OCI-LY1 (cell line): ENCODE measurements at regions not wholly inside any gene's neighbourhood (a gene's known extent, or its start where the extent isn't known, plus 50 kb on each side); places are given as distances from the start of the nearest gene placed in this dataset.
"Not testable (repeated sequence)": the region's sequence is repeated elsewhere in the genome, so short reads cannot be mapped to it uniquely, and the experiment has no call there.

Experiments
- H2AFZ ChIP-seq: fragments of 200-600 bp; sonication (generic), shearing (Covaris generic); 2 replicates; pipeline ENCODE4 v1.6.0; 2014; ENCODE audit warnings: antibody characterized with exemption, mild to moderate bottlenecking, low read length
- H3F3A ChIP-seq: fragments of 200-600 bp; sonication (generic), shearing (Covaris generic); 2 replicates; pipeline ENCODE4 v1.6.0; 2014; ENCODE audit warnings: mild to moderate bottlenecking, antibody characterized with exemption, low read length, moderate library complexity; ENCODE audit not compliant: insufficient read depth
- H3K27ac ChIP-seq: fragments of 200-600 bp; sonication (generic); 2 replicates; pipeline ENCODE4 v1.5.1; 2014; ENCODE audit warnings: low read length, mixed run types, mild to moderate bottlenecking, low read depth; ENCODE audit not compliant: poor library complexity, severe bottlenecking
- H3K27me3 ChIP-seq: fragments of 200-600 bp; sonication (generic); 2 replicates; pipeline ENCODE4 v1.6.0; 2014; ENCODE audit warnings: antibody characterized with exemption, mild to moderate bottlenecking, low read length, moderate library complexity; ENCODE audit not compliant: insufficient read depth
- H3K36me3 ChIP-seq: fragments of 200-600 bp; sonication (generic); 2 replicates; pipeline ENCODE4 v1.6.1; 2014; ENCODE audit warnings: mild to moderate bottlenecking, antibody characterized with exemption, low read length, moderate library complexity, mixed read lengths; ENCODE audit not compliant: insufficient read depth
- H3K4me1 ChIP-seq: fragments of 200-600 bp; sonication (generic); 2 replicates; pipeline ENCODE4 v1.5.1; 2014; ENCODE audit warnings: mild to moderate bottlenecking, low read length, moderate library complexity; ENCODE audit not compliant: insufficient read depth, severe bottlenecking
- H3K4me2 ChIP-seq: fragments of 200-600 bp; sonication (generic), shearing (Covaris generic); 2 replicates; pipeline ENCODE4 v1.6.1; 2014; ENCODE audit warnings: low read length
- H3K4me3 ChIP-seq: fragments of 200-600 bp; sonication (generic); 2 replicates; pipeline ENCODE4 v1.5.1; 2014; ENCODE audit warnings: low read length, low read depth, mild to moderate bottlenecking, mixed read lengths; ENCODE audit not compliant: poor library complexity, severe bottlenecking
- H3K79me2 ChIP-seq: fragments of 200-600 bp; shearing (Covaris generic); 2 replicates; pipeline ENCODE4 v1.6.1; 2016; ENCODE audit warnings: mixed run types, low read length, mixed read lengths; ENCODE audit not compliant: insufficient read depth
- H3K9ac ChIP-seq: fragments of 200-600 bp; sonication (generic), shearing (Covaris generic); 2 replicates; pipeline ENCODE4 v1.6.1; 2014; ENCODE audit warnings: mild to moderate bottlenecking, low read length, mixed read lengths
- H3K9me2 ChIP-seq: fragments of 200-600 bp; sonication (generic), shearing (Covaris generic); 2 replicates; pipeline ENCODE4 v1.6.1; 2014; ENCODE audit warnings: low read depth, mild to moderate bottlenecking, low read length, mixed read lengths
- H3K9me3 ChIP-seq: fragments of 200-600 bp; shearing (Covaris generic); 2 replicates; pipeline ENCODE4 v1.6.1; 2014; ENCODE audit warnings: low read length, mixed read lengths
- H4K20me1 ChIP-seq: fragments of 200-600 bp; sonication (generic), shearing (Covaris generic); 2 replicates; pipeline ENCODE4 v1.6.0; 2016; ENCODE audit warnings: mild to moderate bottlenecking, low read length; ENCODE audit not compliant: insufficient read depth
- CTCF ChIP-seq: fragments of 200-600 bp; sonication (generic), shearing (Covaris generic); IDR thresholded peaks from 2 replicates; pipeline ENCODE4 v1.5.1; 2017; ENCODE audit warnings: mild to moderate bottlenecking, antibody characterized with exemption, low read length, moderate library complexity, mixed read lengths
- EZH2 ChIP-seq: fragments of 200-600 bp; sonication (generic), shearing (Covaris generic); IDR thresholded peaks from 2 replicates; pipeline ENCODE4 v1.8.0; 2017; ENCODE audit warnings: borderline replicate concordance, mixed run types, mild to moderate bottlenecking, antibody characterized with exemption, low read length, moderate library complexity, mixed read lengths

GRCh38 chr3:6680119-6680806 lies 180.7 kb upstream of the GRM7 start:
- Histone ChIP-seq H3K27me3 (no peaks in the 10 kb centered on the region), H2AFZ (no peak overlapping the region), H3K4me2 (no peak overlapping the region)

GRCh38 chr3:6697285-6697684 lies 163.6 kb upstream of the GRM7 start:
- Histone ChIP-seq H3K9ac (no peak overlapping the region), H3K4me3 (no peak overlapping the region), H3K36me3 (no peaks in the 10 kb centered on the region), H2AFZ (no peak overlapping the region), H3F3A (no peaks in the 10 kb centered on the region), H3K4me1 (no peaks in the 10 kb centered on the region), H3K9me3 (no peaks in the 10 kb centered on the region), H3K79me2 (no peaks in the 10 kb centered on the region), H4K20me1 (no peaks in the 10 kb centered on the region), H3K27me3 (no peaks in the 10 kb centered on the region), H3K27ac (no peak overlapping the region), H3K4me2 (no peak overlapping the region), H3K9me2 (no peaks in the 10 kb centered on the region)
- no peak for TF ChIP-seq EZH2
- no peak for TF ChIP-seq CTCF

More at GRCh38 chr3:6680119-6680806, 180.7 kb upstream of the GRM7 start:
- H3K4me3 ChIP-seq: no peak overlapping the region
- no peaks in the 10 kb centered on the region for H3K4me1 ChIP-seq
- no peaks in the 10 kb centered on the region for H3K79me2 ChIP-seq
- H4K20me1 ChIP-seq: no peaks in the 10 kb centered on the region
- no peak overlapping the region for H3K27ac ChIP-seq
- no peak for TF ChIP-seq CTCF
- TF ChIP-seq EZH2: no peak
- H3F3A ChIP-seq: no peaks in the 10 kb centered on the region
- H3K9me2 ChIP-seq: no peaks in the 10 kb centered on the region
- no peaks in the 10 kb centered on the region for H3K36me3 ChIP-seq
- no peaks in the 10 kb centered on the region for H3K9me3 ChIP-seq
- H3K9ac ChIP-seq: no peak overlapping the region

- TF ChIP-seq EZH2 (no peak), CTCF (no peak)
- Histone ChIP-seq H3F3A (no peaks in the 10 kb centered on the region), H3K4me1 (no peaks in the 10 kb centered on the region), H3K36me3 (no peaks in the 10 kb centered on the region), H3K79me2 (no peaks in the 10 kb centered on the region), H3K9me3 (no peaks in the 10 kb centered on the region), H4K20me1 (no peaks in the 10 kb centered on the region), H3K9me2 (no peaks in the 10 kb centered on the region), H3K27me3 (no peaks in the 10 kb centered on the region), H2AFZ (no peak overlapping the region), H3K4me2 (no peak overlapping the region), H3K4me3 (no peak overlapping the region), H3K27ac (no peak overlapping the region), H3K9ac (no peak overlapping the region)
Measured at GRCh38 chr3:6697722-6698121, 163.2 kb upstream of the GRM7 start.

GRCh38 chr3:6704817-6705216 lies 156.1 kb upstream of the GRM7 start:
- not testable (repeated sequence) for H3F3A ChIP-seq, H3K9ac ChIP-seq, H4K20me1 ChIP-seq, H3K9me2 ChIP-seq, H3K79me2 ChIP-seq, H3K27me3 ChIP-seq, H3K36me3 ChIP-seq, H3K9me3 ChIP-seq, H3K27ac ChIP-seq, H2AFZ ChIP-seq, H3K4me3 ChIP-seq, H3K4me1 ChIP-seq, H3K4me2 ChIP-seq
